Rectal smooth muscle tissue (tissue), 1 donor: ENCODE measurements at regions not wholly inside any gene's neighbourhood (a gene's known extent, or its start where the extent isn't known, plus 50 kb on each side); places are given as distances from the start of the nearest gene placed in this dataset.

Source experiments
- H3K27ac ChIP-seq: one replicate; pipeline ENCODE4 v1.7.0; 2013; ENCODE audit warnings: low read depth, low read length, inconsistent platforms
- H3K27me3 ChIP-seq: one replicate; pipeline ENCODE4 v1.7.0; 2013; ENCODE audit warnings: low read length; ENCODE audit not compliant: control insufficient read depth, insufficient read depth
- H3K36me3 ChIP-seq: one replicate; pipeline ENCODE4 v1.7.0; 2013; ENCODE audit warnings: low read length; ENCODE audit not compliant: control insufficient read depth, insufficient read depth
- H3K4me1 ChIP-seq: one replicate; pipeline ENCODE4 v1.7.0; 2013; ENCODE audit warnings: low read length; ENCODE audit not compliant: control insufficient read depth, insufficient read depth
- H3K4me3 ChIP-seq: one replicate; pipeline ENCODE4 v1.7.0; 2013; ENCODE audit warnings: low read length
- H3K9ac ChIP-seq: one replicate; pipeline ENCODE4 v1.7.0; 2013; ENCODE audit warnings: low read length

DNA sequence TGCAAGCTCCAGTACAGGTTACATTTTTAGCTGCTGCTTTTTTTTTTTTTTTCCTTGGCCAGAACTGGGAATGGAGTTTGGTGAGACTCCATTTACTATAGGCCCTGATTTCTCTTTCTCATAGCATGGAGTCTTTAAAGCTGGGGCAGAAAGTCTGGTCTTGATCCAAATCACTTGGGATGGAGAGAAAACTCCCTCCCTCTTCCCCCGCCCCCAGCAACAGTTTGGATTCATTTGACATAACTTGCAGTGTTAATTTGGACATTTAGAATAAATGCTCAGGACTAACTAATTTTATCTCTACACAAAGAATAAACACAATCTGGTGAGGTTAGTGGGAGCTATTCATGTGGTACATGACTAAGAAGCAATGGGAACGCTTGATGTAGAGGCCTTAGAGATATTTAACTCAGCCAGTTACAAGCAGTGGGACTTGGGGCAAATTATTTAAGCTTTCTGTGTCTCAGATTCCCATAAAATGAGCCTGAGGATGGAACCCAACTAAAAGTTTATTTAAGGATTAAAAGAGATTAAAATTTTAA, 107.3 kb upstream of the ARHGAP5 start:
- Histone ChIP-seq H3K36me3 (no peaks in the 10 kb centered on the region), H3K27ac (no peak overlapping the region), H3K4me1 (no peaks in the 10 kb centered on the region), H3K4me3 (no peak overlapping the region), H3K9ac (no peak overlapping the region), H3K27me3 (no peaks in the 10 kb centered on the region)

DNA sequence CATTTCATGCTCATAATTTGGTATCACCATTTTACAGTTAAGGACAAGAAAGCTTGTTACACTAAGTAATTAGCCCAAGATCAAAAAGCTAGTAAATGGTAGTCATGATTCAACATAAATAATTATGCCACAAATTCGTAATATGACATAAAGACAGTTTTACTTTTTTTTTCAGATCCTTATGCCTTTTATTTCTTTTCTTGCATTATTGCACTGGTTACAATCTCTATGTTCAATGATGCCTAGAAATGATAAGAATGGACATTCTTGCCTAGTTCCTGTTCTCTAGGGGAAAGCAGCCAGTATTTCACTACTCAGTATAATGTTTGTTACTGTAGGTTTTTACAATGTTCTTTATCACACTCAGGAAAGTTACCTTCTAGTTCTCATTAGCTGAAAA, 106.4 kb upstream of the ARHGAP5 start:
- Histone ChIP-seq H3K4me1 (no peaks in the 10 kb centered on the region), H3K36me3 (no peaks in the 10 kb centered on the region), H3K27ac (no peak overlapping the region), H3K4me3 (no peak overlapping the region), H3K9ac (no peak overlapping the region), H3K27me3 (no peaks in the 10 kb centered on the region)

- Histone ChIP-seq H3K27ac (no peak overlapping the region), H3K9ac (no peak overlapping the region), H3K36me3 (no peaks in the 10 kb centered on the region), H3K4me3 (no peak overlapping the region), H3K27me3 (no peaks in the 10 kb centered on the region), H3K4me1 (no peaks in the 10 kb centered on the region)
Measured at GRCh38 chr14:31971612-31972011, 105.5 kb upstream of the ARHGAP5 start.

DNA sequence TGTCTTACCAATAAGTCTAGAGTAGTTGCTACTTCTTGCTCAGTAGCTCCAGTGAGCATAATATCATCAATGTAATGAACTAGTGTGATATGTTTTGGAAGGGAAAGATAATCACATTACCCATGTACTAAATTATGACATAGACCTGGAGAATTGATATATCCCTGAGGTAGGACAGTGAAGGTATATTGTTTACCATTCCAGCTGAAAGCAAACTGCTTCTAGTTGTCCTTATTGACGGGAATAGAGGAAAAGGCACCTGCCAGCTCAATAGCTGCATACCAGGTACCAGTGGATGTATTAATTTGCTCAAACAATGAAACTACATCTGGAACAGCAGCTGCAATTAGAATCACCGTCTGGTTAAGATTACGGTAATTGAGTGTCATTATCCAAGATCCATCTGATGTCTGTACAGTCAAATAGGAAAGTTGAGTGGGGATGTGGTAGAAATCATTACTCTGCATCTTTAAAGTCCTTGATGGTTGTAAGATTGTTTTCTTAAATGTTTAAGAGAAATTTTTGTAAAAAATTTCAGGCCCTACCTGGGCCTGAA, 100.0 kb upstream of the ARHGAP5 start:
- Histone ChIP-seq H3K9ac (no peak overlapping the region), H3K4me1 (no peaks in the 10 kb centered on the region), H3K27ac (no peak overlapping the region), H3K4me3 (no peak overlapping the region), H3K36me3 (no peaks in the 10 kb centered on the region), H3K27me3 (no peaks in the 10 kb centered on the region)

DNA sequence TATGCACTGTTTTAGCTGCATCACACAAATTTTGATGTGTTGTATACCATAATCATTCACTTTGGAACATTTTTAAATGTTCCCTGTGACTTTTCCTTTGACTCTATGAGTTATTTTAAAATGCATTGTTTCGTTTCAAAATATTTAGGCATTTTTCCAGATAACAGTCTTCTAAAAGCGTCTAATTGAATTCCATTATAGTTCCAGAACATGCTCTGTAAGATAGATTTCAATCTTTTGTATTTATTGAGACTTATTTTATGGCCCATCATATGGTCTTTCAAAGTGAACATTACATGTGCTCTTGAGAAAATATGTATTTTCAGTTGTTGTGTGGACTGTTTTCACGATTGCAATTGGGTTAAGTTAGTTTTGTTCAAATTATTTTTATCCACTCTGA, 98.7 kb upstream of the ARHGAP5 start:
- Histone ChIP-seq H3K27ac (no peak overlapping the region), H3K4me3 (no peak overlapping the region), H3K9ac (no peak overlapping the region), H3K4me1 (no peaks in the 10 kb centered on the region), H3K27me3 (no peaks in the 10 kb centered on the region), H3K36me3 (no peaks in the 10 kb centered on the region)

- Histone ChIP-seq H3K27ac (no peak overlapping the region), H3K9ac (no peak overlapping the region), H3K27me3 (no peaks in the 10 kb centered on the region), H3K36me3 (no peaks in the 10 kb centered on the region), H3K4me3 (no peak overlapping the region), H3K4me1 (no peaks in the 10 kb centered on the region)
Measured at GRCh38 chr14:31982642-31983041, 94.5 kb upstream of the ARHGAP5 start.

- Histone ChIP-seq H3K4me1 (peaks cover 8% of the 10 kb centered on the region), H3K4me3 (no peak overlapping the region), H3K36me3 (no peaks in the 10 kb centered on the region), H3K27me3 (no peaks in the 10 kb centered on the region), H3K9ac (no peak overlapping the region), H3K27ac (no peak overlapping the region)
Measured at GRCh38 chr14:31986405-31986804, 90.7 kb upstream of the ARHGAP5 start.

DNA sequence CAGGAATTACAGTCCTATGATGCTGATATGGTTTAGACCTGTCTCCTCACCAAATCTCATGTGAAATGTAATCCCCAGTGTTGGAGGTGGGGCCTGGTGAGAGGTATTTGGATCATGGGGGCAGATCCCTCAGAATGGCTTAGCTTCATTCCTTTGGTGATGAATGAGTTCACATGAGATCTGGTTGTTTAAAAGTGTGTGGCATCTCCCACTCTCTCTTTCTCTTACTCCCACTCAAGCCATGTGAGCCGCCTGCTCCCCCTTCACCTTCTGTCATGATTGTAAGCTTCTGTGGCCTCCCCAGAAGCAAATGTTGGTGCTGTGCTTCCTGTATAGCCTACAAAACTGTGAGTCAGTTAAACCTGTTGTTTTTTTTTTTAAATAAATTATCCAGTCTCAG, 89.4 kb upstream of the ARHGAP5 start:
- H3K9ac ChIP-seq = no peak overlapping the region
- H3K4me3 ChIP-seq = no peak overlapping the region
- H3K27me3 ChIP-seq = no peaks in the 10 kb centered on the region
- no peaks in the 10 kb centered on the region for H3K36me3 ChIP-seq
- no peak overlapping the region for H3K27ac ChIP-seq
- peaks cover 19% of the 10 kb centered on the region for H3K4me1 ChIP-seq

- Histone ChIP-seq H3K9ac (no peak overlapping the region), H3K36me3 (no peaks in the 10 kb centered on the region), H3K4me1 (peaks cover 19% of the 10 kb centered on the region), H3K4me3 (no peak overlapping the region), H3K27ac (no peak overlapping the region), H3K27me3 (no peaks in the 10 kb centered on the region)
Measured at GRCh38 chr14:31988244-31988643, 88.9 kb upstream of the ARHGAP5 start.

DNA sequence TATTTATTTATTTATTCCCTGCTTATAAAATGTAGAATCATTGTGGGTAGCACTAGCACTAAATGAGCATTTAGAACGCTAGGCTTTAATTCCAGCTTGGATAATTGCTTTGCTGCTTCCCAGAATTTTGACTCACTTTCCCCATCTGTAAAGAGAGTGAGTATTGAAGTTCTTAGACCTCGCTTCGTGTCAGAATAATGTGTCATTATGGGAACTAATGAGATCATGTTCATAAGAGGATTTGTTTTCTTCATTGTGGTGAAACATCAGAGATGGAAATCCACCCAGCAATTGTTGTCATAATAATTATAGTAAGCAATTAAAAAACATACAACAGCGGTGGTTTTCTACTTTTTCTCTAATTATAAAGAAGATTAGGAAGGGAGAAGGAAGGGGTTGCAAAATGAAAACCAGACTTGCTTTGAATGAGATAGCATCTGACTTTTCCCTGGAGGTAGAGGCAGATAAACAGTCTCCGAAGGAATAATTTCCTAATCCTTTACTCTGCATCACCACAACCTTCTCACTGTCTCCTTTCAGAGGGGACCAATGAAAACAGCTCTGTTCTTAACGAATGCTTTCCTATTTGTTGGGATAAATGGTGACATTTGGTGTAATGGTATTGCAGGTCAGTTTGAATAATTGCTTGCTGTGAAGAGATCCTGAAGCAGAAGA, 86.8 kb upstream of the ARHGAP5 start:
- Histone ChIP-seq H3K4me3 (no peak overlapping the region), H3K27ac (peak overlapping the region; percentile 42), H3K27me3 (no peaks in the 10 kb centered on the region), H3K36me3 (no peaks in the 10 kb centered on the region), H3K9ac (no peak overlapping the region), H3K4me1 (peaks cover 19% of the 10 kb centered on the region)

- H3K36me3 ChIP-seq = no peaks in the 10 kb centered on the region
- H3K27ac ChIP-seq = peak overlapping the region; percentile 56
- no peak overlapping the region for H3K9ac ChIP-seq
- H3K27me3 ChIP-seq = no peaks in the 10 kb centered on the region
- H3K4me1 ChIP-seq = peaks cover 19% of the 10 kb centered on the region
- H3K4me3 ChIP-seq = no peak overlapping the region
Measured at GRCh38 chr14:31990926-31991572, 86.1 kb upstream of the ARHGAP5 start.

- peak overlapping the region; percentile 56 for H3K27ac ChIP-seq
Measured at GRCh38 chr14:31992011-31992447, 85.1 kb upstream of the ARHGAP5 start.

More at GRCh38 chr14:31992011-31992447, 85.1 kb upstream of the ARHGAP5 start:
- Histone ChIP-seq H3K9ac (no peak overlapping the region), H3K4me3 (no peak overlapping the region), H3K27me3 (no peaks in the 10 kb centered on the region), H3K4me1 (peaks cover 19% of the 10 kb centered on the region), H3K36me3 (no peaks in the 10 kb centered on the region)
